K562 (cell line): ENCODE measurements at regions not wholly inside any gene's neighbourhood (a gene's known extent, or its start where the extent isn't known, plus 50 kb on each side); places are given as distances from the start of the nearest gene placed in this dataset.

Experiments
- ATAC-seq: fragments of 200-7000 bp; cut with Tn5 transposase; 3 replicates; pipeline ENCODE4 v1.9.1; 2020; ENCODE audit warnings: moderate library complexity
- BruUV-seq: library from RNA; stranded (reverse); fragments of 400-500 nt; replicated peaks from 2 replicates; lab custom pipeline; 2021; lab: Mats Ljungman, UMichigan
- CTCF ChIA-PET: fragments of 300-600 bp; formaldehyde crosslinking; extraction: SDS; loops from one replicate; lab custom pipeline; 2021; ENCODE audit warnings: low intra/inter-chr PET ratio; lab: Yijun Ruan, JAX
- POLR2A ChIA-PET: fragments of 300-600, 350-650 bp; sonication (Branson Sonifier 250); formaldehyde crosslinking; extraction: SDS; loops from one replicate; lab custom pipeline; 2021; ENCODE audit warnings: antibody characterized with exemption, inconsistent platforms; lab: Yijun Ruan, JAX
- DNase-seq, 4 experiments: peaks; one replicate each; pipeline versions ENCODE4 v3.0.0 to v3.0.0-alpha.2; 2011 to 2018; ENCODE audit warnings: low spot score in 3 of 4, mixed read lengths in 3 of 4; ENCODE audit errors: extremely low read depth in 1 of 4
- FAIRE-seq: peaks from 2 replicates; lab custom pipeline; 2011; peaks lifted over from hg19 to GRCh38; lab: Jason Lieb, UNC
- H2AFZ ChIP-seq: 2 replicates; pipeline ENCODE4 v1.6.0; 2011; ENCODE audit warnings: low read depth, low read length, control low read depth, inconsistent platforms
- H3K27ac ChIP-seq: fragments of 200-600 bp; 3 replicates; pipeline ENCODE4 v1.8.0; 2011; ENCODE audit warnings: low read depth, mild to moderate bottlenecking, control low read depth, inconsistent platforms, low read length, moderate library complexity, mixed read lengths; ENCODE audit errors: extremely low read depth
- H3K27me3 ChIP-seq, 2 experiments: fragments of 300-600 bp in 1 of 2; 2 replicates in 1 of 2; 3 replicates in 1 of 2; pipeline versions ENCODE4 v1.6.0 to v1.8.0; 2011; ENCODE audit warnings: inconsistent platforms in 2 of 2, low read length in 2 of 2, mild to moderate bottlenecking in 1 of 2, mixed read lengths in 1 of 2, moderate library complexity in 1 of 2; ENCODE audit not compliant: control insufficient read depth in 2 of 2, insufficient read depth in 2 of 2
- H3K36me3 ChIP-seq: fragments of 300-600 bp; 3 replicates; pipeline ENCODE4 v1.8.0; 2011; ENCODE audit warnings: mild to moderate bottlenecking, low read length, inconsistent platforms; ENCODE audit not compliant: control insufficient read depth, insufficient read depth
- H3K4me1 ChIP-seq, 2 experiments: fragments of 200-600 bp in 1 of 2; replicated peaks in 1 of 2; 2 replicates in 1 of 2; 3 replicates in 1 of 2; pipeline versions ENCODE4 v1.5.1 to v1.8.0; 2011; ENCODE audit warnings: inconsistent platforms in 2 of 2, low read length in 2 of 2, mild to moderate bottlenecking in 1 of 2, mixed read lengths in 1 of 2, moderate library complexity in 1 of 2; ENCODE audit not compliant: control insufficient read depth in 2 of 2, insufficient read depth in 2 of 2
- H3K4me2 ChIP-seq: 2 replicates; pipeline ENCODE4 v1.6.1; 2011; ENCODE audit warnings: low read length, control low read depth, inconsistent platforms, mixed read lengths; ENCODE audit not compliant: insufficient read depth
- H3K4me3 ChIP-seq: fragments of 200-600 bp; sonication (generic), shearing (Covaris generic); 2 replicates; pipeline ENCODE4 v1.5.1; 2016; ENCODE audit warnings: control low read depth, inconsistent platforms
- H3K79me2 ChIP-seq: fragments of 200-600 bp; 3 replicates; pipeline ENCODE4 v1.8.0; 2011; ENCODE audit warnings: low read length, inconsistent platforms; ENCODE audit not compliant: control insufficient read depth, insufficient read depth
- H3K9ac ChIP-seq, 2 experiments: 2 replicates each; pipeline versions ENCODE4 v1.6.0 to v1.6.1; 2011; ENCODE audit warnings: low read depth in 2 of 2, low read length in 2 of 2, control low read depth in 1 of 2, inconsistent platforms in 1 of 2, mild to moderate bottlenecking in 1 of 2, mixed read lengths in 1 of 2; ENCODE audit not compliant: insufficient read depth in 1 of 2
- H3K9me1 ChIP-seq: one replicate; pipeline ENCODE4 v1.6.0; 2011; ENCODE audit warnings: inconsistent platforms, mild to moderate bottlenecking, low read length, moderate library complexity; ENCODE audit not compliant: control insufficient read depth, insufficient read depth
- H3K9me3 ChIP-seq: replicated peaks from 2 replicates; pipeline ENCODE4 v1.5.1; 2011; ENCODE audit warnings: low read depth, low read length, inconsistent platforms; ENCODE audit not compliant: control insufficient read depth, insufficient read depth
- H4K20me1 ChIP-seq: replicated peaks from 2 replicates; pipeline ENCODE4 v1.6.1; 2011; ENCODE audit warnings: low read length, inconsistent platforms, mixed read lengths; ENCODE audit not compliant: control insufficient read depth, insufficient read depth
- BCL6 ChIP-seq: fragments of 250-450 bp; sonication (Bioruptor Pico); IDR thresholded peaks from 2 replicates; pipeline ENCODE4 v1.4.0; 2020
- FOSL1 ChIP-seq: fragments of 200-800 bp; sonication (Bioruptor generic); conservative IDR thresholded peaks from 2 replicates; pipeline ENCODE4 v1.6.1; 2016; ENCODE audit warnings: missing genetic modification characterization, missing compliant biosample characterization
- HBP1 ChIP-seq: fragments of 450-650 bp; formaldehyde crosslinking; IDR thresholded peaks from 2 replicates; pipeline ENCODE4 v1.4.0; 2022; ENCODE audit warnings: missing genetic modification characterization
- HMGXB4 ChIP-seq: sonication (generic); formaldehyde crosslinking; IDR thresholded peaks from 2 replicates; pipeline ENCODE4 v1.8.1; 2023; ENCODE audit warnings: mild to moderate bottlenecking, missing genetic modification reagents
- NCOA6 ChIP-seq: fragments of 450-650 bp; IDR thresholded peaks from 2 replicates; pipeline ENCODE4 v1.6.1; 2017; ENCODE audit warnings: mild to moderate bottlenecking
- NFE2L1 ChIP-seq: fragments of 450-650 bp; IDR thresholded peaks from 2 replicates; pipeline ENCODE4 v1.6.1; 2016; ENCODE audit warnings: missing genetic modification characterization, low read depth, mild to moderate bottlenecking, missing compliant biosample characterization, moderate library complexity, borderline replicate concordance
- TAF9B ChIP-seq: fragments of 450-650 bp; IDR thresholded peaks from 2 replicates; pipeline ENCODE4 v1.6.1; 2018; ENCODE audit warnings: mild to moderate bottlenecking; ENCODE audit not compliant: partially characterized antibody
- ZBED1 ChIP-seq: IDR thresholded peaks from 2 replicates; pipeline ENCODE4 v1.6.1; 2014
- WGBS: fragments of 100-300 bp; shearing (Covaris generic); methylation state at CpG from one replicate; pipeline ENCODE4 v1.1.6; 2016; ENCODE audit warnings: low coverage, mixed read lengths; ENCODE audit not compliant: insufficient coverage; ENCODE audit errors: missing lambda C conversion rate; 5-methylcytosine and 5-hydroxymethylcytosine counted together
- in situ Hi-C: fragments of 300-500 bp; cut with MboI; formaldehyde crosslinking; loops from 4 replicates; pipeline ENCODE4 v1.15.0; 2018; ENCODE audit warnings: inconsistent platforms, mixed read lengths
- intact Hi-C: fragments of 100-400 bp; cut with micrococcal nuclease; formaldehyde crosslinking; loops from 2 replicates; pipeline ENCODE4 v1.14.2; 2022

GRCh38 chr6:142684371-142684770 lies 260.6 kb downstream of the HIVEP2 start:
- ChIA-PET POLR2A (no interaction called here), CTCF (no interaction called here)
- H3K27me3 ChIP-seq: peaks cover 2 to 6% of the 10 kb centered on the region in 2 experiments; a peak in 2 of 5 replicates
- no peaks in the 10 kb centered on the region for H3K9me1 ChIP-seq
- H4K20me1 ChIP-seq: no peaks in the 10 kb centered on the region
- no peak overlapping the region for H3K27ac ChIP-seq
- no peaks in the 10 kb centered on the region for H3K79me2 ChIP-seq
- BruUV-seq: no TSS peak
- no peak for FAIRE-seq
- WGBS: 0% methylated on average over 1 of the region's 1 CpG
- intact Hi-C loops: no loop called here
- no peak overlapping the region for H3K4me3 ChIP-seq
- H2AFZ ChIP-seq: no peak overlapping the region
- no peak for DNase-seq
- H3K4me2 ChIP-seq: no peak overlapping the region
- H3K9ac ChIP-seq: no peak overlapping the region
- no peak for TF ChIP-seq HBP1 (CRISPR knock-in tag)
- no peak for TF ChIP-seq FOSL1
- TF ChIP-seq NCOA6: no peak
- no peak for TF ChIP-seq ZBED1
- TF ChIP-seq NFE2L1 (tag): no peak
- TF ChIP-seq HMGXB4 (CRISPR knock-in tag): no peak
- no peak for TF ChIP-seq BCL6 (CRISPR knock-in tag)
- TF ChIP-seq TAF9B: no peak
- TF ChIP-seq, all 486 proteins: peak for 0
- Histone ChIP-seq H3K9me3 (no peaks in the 10 kb centered on the region), H3K36me3 (no peaks in the 10 kb centered on the region), H3K4me1 (no peaks in the 10 kb centered on the region)
- in situ Hi-C loops: loop anchor here (25.0 kb wide), 1 partner anchor 603 kb away; no protein-coding TSS in a partner anchor
- ATAC-seq: no peak
